HG02840 (cell line): ENCODE measurements at regions not wholly inside any gene's neighbourhood (a gene's known extent, or its start where the extent isn't known, plus 50 kb on each side); places are given as distances from the start of the nearest gene placed in this dataset.
"Not testable (repeated sequence)": the region's sequence is repeated elsewhere in the genome, so short reads cannot be mapped to it uniquely, and the experiment has no call there.

Experiments used
- ATAC-seq: cut with Tn5 transposase; IDR thresholded peaks from one replicate; pipeline ENCODE4 v1.9.1; 2021; ENCODE audit warnings: mild to moderate bottlenecking, moderate library complexity, moderate number of reproducible peaks; ENCODE audit not compliant: unreplicated experiment, low FRiP score

DNA sequence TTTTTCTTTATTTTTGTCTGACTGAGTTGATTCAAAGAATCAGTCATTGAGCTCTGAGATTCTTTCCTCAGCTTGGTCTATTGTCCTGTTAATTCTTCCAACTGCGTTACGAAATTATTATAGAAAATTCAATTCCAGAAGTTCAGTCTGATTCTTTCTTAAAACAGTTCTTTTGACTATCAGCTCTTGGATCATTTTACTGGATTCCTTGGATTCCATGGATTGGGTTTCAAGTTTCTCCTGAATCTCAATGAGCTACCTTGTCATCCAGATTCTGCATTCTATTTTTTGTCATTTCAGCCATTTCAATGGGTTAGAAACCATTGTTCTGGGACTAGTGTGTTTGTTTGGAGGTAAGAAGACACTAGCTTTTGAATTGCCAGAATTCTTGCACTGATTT is 169.3 kb downstream of the PCDH20 start:
- ATAC-seq: no peak

GRCh38 chr13:61215601-61216000 is 200.0 kb downstream of the PCDH20 start:
- no peak for ATAC-seq

DNA sequence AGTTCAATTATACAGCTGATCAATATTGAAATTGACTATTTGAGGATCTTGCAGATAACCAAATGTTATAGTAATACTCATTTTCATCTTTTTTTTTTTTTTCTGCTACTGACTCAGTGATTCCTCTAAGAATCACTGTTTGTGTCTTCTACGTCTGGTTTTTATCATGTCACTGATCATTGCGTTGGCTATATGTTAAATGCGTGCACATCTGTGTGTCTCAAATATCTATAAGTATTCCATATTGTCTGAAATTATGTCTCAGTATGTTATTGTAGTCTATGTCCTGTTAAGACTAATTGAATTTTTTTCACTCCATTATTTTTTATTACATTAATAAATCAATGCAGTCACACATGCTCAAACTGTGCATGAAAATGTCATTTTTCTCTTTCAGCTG is 200.5 kb downstream of the PCDH20 start:
- no peak for ATAC-seq

DNA sequence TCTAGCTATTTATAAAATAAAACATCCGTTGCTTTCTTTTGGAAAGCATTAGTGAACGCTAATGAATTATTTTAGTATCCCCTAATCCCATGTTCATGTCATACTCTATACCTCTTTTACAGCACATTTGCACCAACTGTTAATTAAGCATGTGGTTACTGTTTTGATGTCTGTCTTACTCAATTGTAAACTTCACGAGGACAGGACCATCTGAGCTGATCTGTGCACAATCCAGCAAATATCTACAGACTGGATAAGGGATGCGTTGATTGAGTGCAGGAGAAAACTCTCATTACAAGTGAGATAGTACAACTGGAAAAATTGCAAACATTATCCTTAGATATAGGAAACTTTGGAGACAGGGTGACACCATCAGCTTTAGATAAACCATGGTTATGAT is 201.1 kb downstream of the PCDH20 start:
- ATAC-seq: no peak

GRCh38 chr13:61205898-61206297 is 209.8 kb downstream of the PCDH20 start:
- not testable (repeated sequence) for ATAC-seq

GRCh38 chr13:61204025-61204424 is 211.6 kb downstream of the PCDH20 start:
- no peak for ATAC-seq

GRCh38 chr13:61202042-61202441 is 213.6 kb downstream of the PCDH20 start:
- ATAC-seq: no peak

GRCh38 chr13:61192826-61193225 is 222.8 kb downstream of the PCDH20 start:
- ATAC-seq: no peak

GRCh38 chr13:61188057-61188456 is 227.6 kb downstream of the PCDH20 start:
- no peak for ATAC-seq

GRCh38 chr13:61187471-61187870 is 228.2 kb downstream of the PCDH20 start:
- no peak for ATAC-seq

GRCh38 chr13:61183670-61184069 is 232.0 kb downstream of the PCDH20 start:
- ATAC-seq: no peak

DNA sequence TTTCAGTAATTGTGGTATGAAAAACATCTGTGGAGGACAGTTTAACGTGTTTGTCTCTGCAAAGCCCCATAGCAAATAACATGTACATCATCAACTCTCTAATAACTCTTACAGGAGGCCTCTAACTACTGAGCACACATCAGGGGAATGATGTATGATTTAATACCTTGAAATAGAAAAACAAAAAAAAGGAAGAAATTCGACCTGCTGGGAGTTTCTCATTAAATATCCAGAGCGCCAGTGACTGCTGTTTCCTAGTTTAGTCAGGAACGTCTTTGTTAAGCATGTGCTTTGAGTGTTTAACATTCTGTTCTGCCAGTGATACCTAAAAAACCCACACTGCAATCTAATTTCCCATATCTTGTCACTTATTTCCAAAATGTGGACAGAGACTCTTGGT is 235.4 kb downstream of the PCDH20 start:
- ATAC-seq: no peak

DNA sequence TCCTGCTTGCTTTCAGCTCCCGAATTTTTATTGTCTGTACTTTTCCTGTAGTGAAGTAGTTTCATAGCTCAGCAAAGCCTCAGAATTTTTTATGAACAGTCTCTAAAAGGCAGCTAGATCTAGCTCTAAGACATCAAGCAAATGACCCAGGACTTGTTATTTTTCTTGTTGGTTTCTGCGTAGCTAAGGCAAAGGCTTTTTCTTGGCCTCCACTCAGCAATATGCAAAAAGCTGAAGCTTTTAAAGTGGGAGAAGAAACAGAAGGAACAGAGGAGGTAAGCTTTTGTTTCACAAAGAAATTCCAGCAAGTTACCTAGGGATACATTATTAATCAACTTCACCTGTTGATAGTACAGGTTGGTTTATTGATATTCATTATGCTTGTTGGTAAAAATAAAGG is 235.9 kb downstream of the PCDH20 start:
- ATAC-seq: no peak

GRCh38 chr13:61170856-61171255 is 244.8 kb downstream of the PCDH20 start:
- no peak for ATAC-seq

DNA sequence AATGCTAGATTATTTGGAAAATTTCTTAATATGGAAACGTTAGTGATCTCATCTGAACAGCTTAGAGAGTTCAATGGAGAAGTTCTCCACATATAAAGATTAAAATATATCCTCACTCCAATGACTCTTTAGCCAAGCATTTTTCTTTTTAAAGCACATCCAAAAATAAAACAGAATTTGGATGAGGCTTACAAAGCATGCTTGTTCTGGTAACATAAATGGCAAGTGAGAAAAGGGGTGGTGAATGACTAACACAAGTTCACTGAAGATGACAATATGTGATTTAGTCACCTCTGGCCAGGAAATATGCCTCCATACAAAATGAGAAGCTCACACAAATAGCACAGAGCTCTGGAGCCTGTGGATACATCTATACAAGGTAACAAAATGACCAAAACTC is 253.0 kb downstream of the PCDH20 start:
- no peak for ATAC-seq

DNA sequence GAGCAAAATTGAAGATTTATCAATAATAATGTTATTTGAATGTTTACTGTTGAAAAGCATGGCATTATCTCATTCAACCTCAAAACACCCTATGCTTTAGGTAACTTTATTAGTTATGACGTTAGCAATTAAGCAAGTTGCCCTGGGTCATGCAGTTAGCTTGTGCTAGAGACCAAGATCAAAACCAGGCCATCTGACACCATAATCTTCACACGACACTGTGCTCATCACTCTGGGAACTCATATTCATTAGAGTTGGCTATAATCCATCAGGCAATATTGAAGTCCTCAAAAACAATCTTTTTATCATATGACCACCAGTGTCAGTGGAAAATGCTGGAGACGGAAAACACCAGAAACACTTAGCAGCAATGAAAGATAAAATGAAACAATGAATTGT is 253.5 kb downstream of the PCDH20 start:
- no peak for ATAC-seq

DNA sequence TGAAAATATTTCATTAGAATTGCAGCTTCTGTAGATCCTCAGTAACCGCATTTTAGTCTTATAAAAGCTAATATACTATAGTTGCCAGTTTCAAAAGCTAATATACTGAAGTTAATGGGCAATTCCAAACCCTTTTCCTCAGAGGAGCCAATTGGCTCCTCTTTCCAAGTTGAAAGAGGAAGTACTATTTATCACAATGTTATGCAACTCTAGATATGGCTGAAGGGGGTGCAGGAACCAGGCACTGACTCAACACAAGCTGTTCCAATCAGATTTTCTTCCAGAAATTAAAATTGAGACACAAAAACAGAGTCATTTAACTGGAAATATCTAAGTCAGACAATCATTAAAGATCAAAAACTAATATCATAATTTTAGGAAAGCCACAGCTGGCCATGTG is 258.9 kb downstream of the PCDH20 start:
- ATAC-seq: no peak

DNA sequence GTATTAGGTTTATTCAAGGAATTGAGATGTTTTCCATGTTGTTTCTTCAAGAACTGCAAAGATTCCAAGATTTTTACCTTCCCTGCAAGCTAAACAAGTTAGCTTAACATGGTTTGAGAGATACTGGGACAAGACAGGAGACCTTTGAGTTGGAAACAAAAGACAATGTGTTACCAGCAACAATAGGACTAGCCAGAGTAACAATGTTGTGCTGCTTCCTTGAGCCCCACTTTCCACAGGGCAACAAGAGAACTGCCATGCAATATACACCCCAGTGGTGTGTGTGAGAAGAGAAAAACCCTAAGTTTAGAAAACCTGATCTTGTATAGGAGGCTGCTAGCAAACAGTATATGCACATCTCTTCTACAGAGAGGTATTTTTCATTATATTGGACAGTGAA is 264.6 kb downstream of the PCDH20 start:
- ATAC-seq: no peak

- no peak for ATAC-seq
Observed at GRCh38 chr13:61149331-61149730, 266.3 kb downstream of the PCDH20 start.

DNA sequence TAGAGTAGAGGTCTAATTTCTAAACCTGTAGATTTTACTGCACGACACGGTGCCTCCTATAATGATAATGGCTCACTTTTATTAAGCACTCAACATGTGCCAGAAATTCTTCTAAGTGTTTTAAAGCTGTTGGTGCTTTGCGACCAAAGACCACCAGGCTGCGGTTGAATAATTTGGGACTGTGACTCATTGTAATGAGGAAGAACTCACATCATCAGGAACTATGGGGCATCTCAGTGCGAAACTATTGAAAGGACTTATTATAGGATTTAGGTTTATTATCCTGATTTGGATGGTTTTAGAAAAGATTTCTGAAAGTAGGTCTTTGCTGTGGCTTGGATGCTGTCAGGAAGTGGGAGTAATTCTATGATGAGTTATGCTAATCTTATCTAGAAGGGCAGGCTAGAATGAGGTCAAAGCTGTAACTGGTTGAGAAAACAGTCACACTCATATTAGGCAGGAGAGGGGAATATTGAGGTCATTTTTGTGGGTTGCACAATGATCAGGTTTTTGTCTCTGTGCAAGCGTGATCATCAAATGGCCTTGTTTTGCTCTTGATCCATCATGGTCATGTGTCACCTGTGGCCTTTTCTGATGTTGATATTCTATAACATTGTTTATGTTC is 266.8 kb downstream of the PCDH20 start:
- ATAC-seq: no peak

GRCh38 chr13:61148211-61148610 is 267.4 kb downstream of the PCDH20 start:
- ATAC-seq: no peak

DNA sequence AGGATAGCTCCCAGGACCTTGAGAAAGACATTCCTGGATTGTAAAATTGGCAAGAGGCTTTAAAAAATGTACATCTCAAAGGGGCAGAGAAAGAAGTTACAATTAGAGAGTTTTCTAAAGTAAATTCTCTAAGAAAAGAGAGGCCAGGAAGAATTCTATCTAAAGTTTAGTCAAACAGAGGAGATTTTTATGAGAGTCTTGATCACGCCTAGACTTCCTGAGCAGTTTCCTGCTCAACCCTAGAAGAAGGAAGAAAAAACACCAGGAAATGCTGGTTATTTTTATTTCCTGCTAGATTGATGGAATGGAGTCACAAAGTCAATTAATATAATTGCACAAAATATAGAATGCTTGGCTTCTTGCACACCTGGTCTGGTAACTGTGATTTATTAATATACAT is 269.1 kb downstream of the PCDH20 start:
- no peak for ATAC-seq

DNA sequence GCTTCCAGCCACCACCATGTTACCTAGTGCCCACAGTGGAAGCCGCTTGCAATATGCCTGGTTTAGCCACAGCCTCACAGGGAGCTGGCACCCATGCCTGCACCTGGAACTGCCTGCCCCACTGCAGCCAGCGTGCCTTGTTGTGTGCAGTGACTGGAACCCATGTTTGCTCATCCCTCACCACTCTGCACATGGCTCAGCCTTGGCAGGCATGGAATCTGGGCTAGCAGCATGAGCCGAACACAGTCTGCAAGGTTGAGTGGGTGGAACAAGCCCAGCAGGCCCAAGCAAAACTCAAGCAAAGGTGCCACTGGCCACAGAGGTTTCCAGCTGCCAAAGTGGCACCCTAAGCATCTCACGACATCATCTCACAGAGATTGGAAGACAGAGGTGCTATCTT is 269.5 kb downstream of the PCDH20 start:
- ATAC-seq: no peak
